ENCODE measurements at regions not wholly inside any gene's neighbourhood (a gene's known extent, or its start where the extent isn't known, plus 50 kb on each side); places are given as distances from the start of the nearest gene placed in this dataset.

DNA sequence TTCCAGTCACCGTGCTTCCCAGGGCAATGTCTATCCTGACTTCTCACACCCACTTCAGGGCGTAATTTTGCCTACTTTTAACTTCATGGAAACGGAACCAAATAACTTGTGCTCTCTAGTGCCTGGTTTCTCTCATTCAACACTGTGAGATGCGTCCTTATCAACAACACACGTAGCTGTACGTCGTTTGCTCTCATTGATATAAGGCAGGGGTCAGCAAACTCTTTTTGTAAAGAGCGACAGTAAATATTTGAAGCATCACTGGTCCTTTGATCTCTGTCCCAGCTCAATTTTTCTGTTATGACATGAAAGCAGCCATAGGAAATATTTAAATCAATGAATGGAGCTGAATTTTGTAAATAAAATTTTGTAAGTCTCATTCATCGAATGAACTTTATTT is 239.3 kb upstream of the KCNG1 start:
- no peak overlapping the region for H2AFZ ChIP-seq (ENCODE audit: low read depth, low read length)
- no peak overlapping the region for H3K4me3 ChIP-seq (ENCODE audit: low read length)
- no peak overlapping the region for H3K4me2 ChIP-seq (ENCODE audit: low read length)
- no peak overlapping the region for H3K9ac ChIP-seq (ENCODE audit: low read length)
- peaks cover 24% of the 10 kb centered on the region; the same call in 1 of the 2 replicates for H3K27me3 ChIP-seq (ENCODE audit: low read depth, low read length)
- H3K9me3 ChIP-seq (ENCODE audit: insufficient read depth, low read length) = peaks cover 12% of the 10 kb centered on the region; the same call in 1 of the 2 replicates
- TF ChIP-seq, protein P1, sequence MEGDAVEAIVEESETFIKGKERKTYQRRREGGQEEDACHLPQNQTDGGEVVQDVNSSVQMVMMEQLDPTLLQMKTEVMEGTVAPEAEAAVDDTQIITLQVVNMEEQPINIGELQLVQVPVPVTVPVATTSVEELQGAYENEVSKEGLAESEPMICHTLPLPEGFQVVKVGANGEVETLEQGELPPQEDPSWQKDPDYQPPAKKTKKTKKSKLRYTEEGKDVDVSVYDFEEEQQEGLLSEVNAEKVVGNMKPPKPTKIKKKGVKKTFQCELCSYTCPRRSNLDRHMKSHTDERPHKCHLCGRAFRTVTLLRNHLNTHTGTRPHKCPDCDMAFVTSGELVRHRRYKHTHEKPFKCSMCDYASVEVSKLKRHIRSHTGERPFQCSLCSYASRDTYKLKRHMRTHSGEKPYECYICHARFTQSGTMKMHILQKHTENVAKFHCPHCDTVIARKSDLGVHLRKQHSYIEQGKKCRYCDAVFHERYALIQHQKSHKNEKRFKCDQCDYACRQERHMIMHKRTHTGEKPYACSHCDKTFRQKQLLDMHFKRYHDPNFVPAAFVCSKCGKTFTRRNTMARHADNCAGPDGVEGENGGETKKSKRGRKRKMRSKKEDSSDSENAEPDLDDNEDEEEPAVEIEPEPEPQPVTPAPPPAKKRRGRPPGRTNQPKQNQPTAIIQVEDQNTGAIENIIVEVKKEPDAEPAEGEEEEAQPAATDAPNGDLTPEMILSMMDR (IDR thresholded peaks at IDR 0.05; ENCODE audit: low read depth, low read length) = no peak
- no peak for TF ChIP-seq EZH2phosphoT487 (IDR thresholded peaks at IDR 0.05; ENCODE audit: low read depth)
- no peaks in the 10 kb centered on the region for H3K36me3 ChIP-seq (replicated peaks; ENCODE audit: low read depth, low read length)
- no peaks in the 10 kb centered on the region for H4K20me1 ChIP-seq (ENCODE audit: insufficient read depth, low read length)
- H3K27ac ChIP-seq (ENCODE audit: low read length) = no peak overlapping the region
- H3K79me2 ChIP-seq (ENCODE audit: low read length) = no peaks in the 10 kb centered on the region
- H3K4me1 ChIP-seq (ENCODE audit: low read length) = no peaks in the 10 kb centered on the region

DNA sequence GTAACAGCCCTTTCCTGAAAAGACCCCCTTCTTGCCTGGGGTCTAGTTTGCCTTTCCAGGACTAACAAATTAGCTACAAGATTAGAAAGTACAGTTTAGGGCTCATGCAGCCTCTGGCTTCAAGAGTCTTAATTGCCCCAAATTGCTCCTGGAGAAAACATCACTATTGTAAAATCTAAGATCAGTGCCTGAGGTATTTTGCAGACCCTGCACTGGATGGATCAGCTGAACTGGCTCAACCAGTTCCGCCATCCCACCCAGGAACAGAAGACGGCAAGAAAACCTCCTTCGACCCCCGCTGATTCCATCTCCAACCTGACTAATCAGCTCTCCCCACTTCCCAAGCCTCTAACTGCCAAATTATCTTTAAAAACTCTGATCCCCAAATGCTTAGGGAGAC is 236.5 kb upstream of the KCNG1 start:
- Histone ChIP-seq H3K9me3 (ENCODE audit: insufficient read depth, low read length) (no peaks in the 10 kb centered on the region), H2AFZ (ENCODE audit: low read depth, low read length) (no peak overlapping the region), H3K9ac (ENCODE audit: low read length) (no peak overlapping the region), H3K79me2 (ENCODE audit: low read length) (no peaks in the 10 kb centered on the region), H3K4me2 (ENCODE audit: low read length) (no peak overlapping the region), H3K4me3 (ENCODE audit: low read length) (no peak overlapping the region), H4K20me1 (ENCODE audit: insufficient read depth, low read length) (no peaks in the 10 kb centered on the region), H3K27ac (ENCODE audit: low read length) (no peak overlapping the region), H3K27me3 (ENCODE audit: low read depth, low read length) (peaks cover 29% of the 10 kb centered on the region; the same call in 1 of the 2 replicates), H3K4me1 (ENCODE audit: low read length) (no peaks in the 10 kb centered on the region), H3K36me3 (replicated peaks; ENCODE audit: low read depth, low read length) (no peaks in the 10 kb centered on the region)
- TF ChIP-seq, protein P1 (IDR thresholded peaks at IDR 0.05; ENCODE audit: low read depth, low read length) = no peak
- no peak for TF ChIP-seq EZH2phosphoT487 (IDR thresholded peaks at IDR 0.05; ENCODE audit: low read depth)

DNA sequence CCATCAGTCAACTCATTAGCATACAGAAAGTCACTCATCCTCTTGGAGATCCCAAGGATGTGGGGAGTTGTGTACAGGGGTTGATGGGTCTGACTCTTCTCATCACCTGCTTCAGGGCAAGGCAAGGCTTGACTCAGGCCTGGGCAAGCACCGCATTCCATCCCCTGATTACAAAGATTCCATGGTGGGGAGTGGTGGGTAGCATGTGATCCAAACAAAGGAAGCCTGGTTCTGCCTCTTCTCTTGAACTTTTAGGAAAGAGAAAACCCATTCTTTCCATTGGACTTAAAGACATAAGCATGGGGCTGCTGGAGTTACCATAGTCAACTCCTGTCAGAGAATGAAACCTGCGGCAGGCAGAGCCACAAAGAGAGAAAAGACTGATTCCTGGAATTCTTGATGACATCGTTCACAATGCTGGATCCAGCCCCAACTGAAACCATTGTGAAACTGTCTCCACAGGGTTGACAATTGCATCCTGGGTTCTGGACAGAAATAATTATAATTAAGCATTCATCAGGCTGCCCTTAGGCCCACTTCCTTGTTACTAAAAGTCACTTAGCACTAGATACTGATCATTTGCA is 235.8 kb upstream of the KCNG1 start:
- no peak overlapping the region for H2AFZ ChIP-seq (ENCODE audit: low read depth, low read length)
- H3K4me1 ChIP-seq (ENCODE audit: low read length) = no peaks in the 10 kb centered on the region
- no peak overlapping the region for H3K4me3 ChIP-seq (ENCODE audit: low read length)
- no peaks in the 10 kb centered on the region for H3K79me2 ChIP-seq (ENCODE audit: low read length)
- no peak for TF ChIP-seq EZH2phosphoT487 (IDR thresholded peaks at IDR 0.05; ENCODE audit: low read depth)
- TF ChIP-seq, protein P1 (IDR thresholded peaks at IDR 0.05; ENCODE audit: low read depth, low read length) = no peak
- no peaks in the 10 kb centered on the region for H4K20me1 ChIP-seq (ENCODE audit: insufficient read depth, low read length)
- H3K9ac ChIP-seq (ENCODE audit: low read length) = no peak overlapping the region
- H3K36me3 ChIP-seq (replicated peaks; ENCODE audit: low read depth, low read length) = no peaks in the 10 kb centered on the region
- peaks cover 28% of the 10 kb centered on the region; the same call in 1 of the 2 replicates for H3K27me3 ChIP-seq (ENCODE audit: low read depth, low read length)
- H3K4me2 ChIP-seq (ENCODE audit: low read length) = no peak overlapping the region
- H3K9me3 ChIP-seq (ENCODE audit: insufficient read depth, low read length) = no peaks in the 10 kb centered on the region
- H3K27ac ChIP-seq (ENCODE audit: low read length) = no peak overlapping the region

DNA sequence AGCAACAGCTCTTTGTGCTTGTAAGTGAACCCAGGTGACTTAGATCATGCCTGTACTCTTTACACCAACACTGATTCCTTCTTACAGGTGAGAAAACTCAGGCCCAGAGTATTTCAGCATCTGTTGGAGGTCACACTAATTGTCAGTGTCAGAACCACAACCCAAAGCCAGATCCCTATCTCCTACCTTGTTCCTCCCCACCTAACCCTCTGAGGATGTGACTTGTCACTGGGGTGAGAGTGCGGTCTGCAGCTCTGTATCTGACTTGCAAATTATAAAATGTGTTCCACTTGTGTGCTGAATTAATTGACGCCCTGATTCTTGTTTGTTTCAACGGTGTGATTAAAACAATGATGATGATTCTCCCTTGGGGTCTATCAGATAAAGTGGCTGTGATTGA is 232.5 kb upstream of the KCNG1 start:
- no peaks in the 10 kb centered on the region for H3K4me1 ChIP-seq (ENCODE audit: low read length)
- no peak overlapping the region for H3K9ac ChIP-seq (ENCODE audit: low read length)
- no peaks in the 10 kb centered on the region for H4K20me1 ChIP-seq (ENCODE audit: insufficient read depth, low read length)
- H3K36me3 ChIP-seq (replicated peaks; ENCODE audit: low read depth, low read length) = no peaks in the 10 kb centered on the region
- H3K79me2 ChIP-seq (ENCODE audit: low read length) = no peaks in the 10 kb centered on the region
- H3K9me3 ChIP-seq (ENCODE audit: insufficient read depth, low read length) = no peaks in the 10 kb centered on the region
- peaks cover 39% of the 10 kb centered on the region for H3K27me3 ChIP-seq (ENCODE audit: low read depth, low read length)
- no peak overlapping the region for H2AFZ ChIP-seq (ENCODE audit: low read depth, low read length)
- no peak overlapping the region for H3K4me3 ChIP-seq (ENCODE audit: low read length)
- H3K27ac ChIP-seq (ENCODE audit: low read length) = no peak overlapping the region
- no peak overlapping the region for H3K4me2 ChIP-seq (ENCODE audit: low read length)
- TF ChIP-seq, protein P1 (IDR thresholded peaks at IDR 0.05; ENCODE audit: low read depth, low read length) = no peak
- TF ChIP-seq EZH2phosphoT487 (IDR thresholded peaks at IDR 0.05; ENCODE audit: low read depth) = no peak
